A549 (cell line): ENCODE measurements at regions not wholly inside any gene's neighbourhood (a gene's known extent, or its start where the extent isn't known, plus 50 kb on each side); places are given as distances from the start of the nearest gene placed in this dataset.

ENCODE experiments used
- CTCF ChIP-seq: fragments of >200 bp; sonication (Bioruptor Twin); formaldehyde crosslinking; IDR thresholded peaks from 3 replicates; pipeline ENCODE4 v1.5.1; 2016
- EHMT2 ChIP-seq: fragments of 200-600 bp; sonication (generic); IDR thresholded peaks from 2 replicates; pipeline ENCODE4 v1.6.1; 2016; ENCODE audit warnings: antibody characterized with exemption, low read depth, mild to moderate bottlenecking, moderate library complexity
- MAX ChIP-seq: IDR thresholded peaks from 2 replicates; pipeline ENCODE4 v1.6.1; 2012
- POLR2A ChIP-seq: IDR thresholded peaks from 2 replicates; pipeline ENCODE4 v1.6.1; 2012; ENCODE audit warnings: mild to moderate bottlenecking, low read length
- SREBF2 ChIP-seq: fragments of 450-650 bp; IDR thresholded peaks from 2 replicates; pipeline ENCODE4 v1.6.1; 2014; ENCODE audit warnings: mild to moderate bottlenecking, moderate library complexity
- TP53 ChIP-seq: fragments of 250-450 bp; sonication (Bioruptor Pico); IDR thresholded peaks from 2 replicates; pipeline ENCODE4 v1.5.0; 2021; ENCODE audit warnings: mild to moderate bottlenecking, moderate library complexity
- TF ChIP-seq, protein P1 (sequence below): fragments of 450-650 bp; IDR thresholded peaks from 2 replicates; pipeline ENCODE4 v1.6.1; 2014; ENCODE audit warnings: antibody characterized with exemption

DNA sequence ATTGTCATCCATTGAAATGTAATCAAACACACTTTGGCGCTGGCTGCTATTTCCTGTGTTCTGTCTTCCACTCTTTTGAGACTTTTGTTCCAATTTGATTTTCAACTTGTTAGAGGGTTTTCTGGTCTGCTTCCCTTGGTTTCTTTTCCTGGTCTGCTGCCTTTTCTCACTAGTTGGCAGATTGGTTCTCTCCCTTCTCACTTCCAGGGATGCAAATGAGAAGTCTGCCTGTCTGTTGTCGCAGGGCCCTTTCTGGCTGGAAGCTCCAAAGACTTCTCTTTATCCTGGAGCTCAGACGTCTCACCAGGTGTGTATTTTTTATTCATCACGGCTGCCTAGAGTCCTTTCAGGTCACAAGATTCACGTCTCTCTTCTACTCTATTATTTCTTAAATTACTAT lies 84.0 kb downstream of the RPS6KA4 start:
- TF ChIP-seq SREBF2 (no peak), CTCF (no peak), POLR2A (no peak), EHMT2 (no peak), TP53 (CRISPR knock-in tag) (no peak), MAX (no peak)
- TF ChIP-seq, protein P1, sequence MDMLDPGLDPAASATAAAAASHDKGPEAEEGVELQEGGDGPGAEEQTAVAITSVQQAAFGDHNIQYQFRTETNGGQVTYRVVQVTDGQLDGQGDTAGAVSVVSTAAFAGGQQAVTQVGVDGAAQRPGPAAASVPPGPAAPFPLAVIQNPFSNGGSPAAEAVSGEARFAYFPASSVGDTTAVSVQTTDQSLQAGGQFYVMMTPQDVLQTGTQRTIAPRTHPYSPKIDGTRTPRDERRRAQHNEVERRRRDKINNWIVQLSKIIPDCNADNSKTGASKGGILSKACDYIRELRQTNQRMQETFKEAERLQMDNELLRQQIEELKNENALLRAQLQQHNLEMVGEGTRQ: no peak
